Lower lobe of right lung (tissue), 2 donors: ENCODE measurements at regions not wholly inside any gene's neighbourhood (a gene's known extent, or its start where the extent isn't known, plus 50 kb on each side); places are given as distances from the start of the nearest gene placed in this dataset.

Experiments used
- ATAC-seq, 2 donors: fragments of 200-7000 bp; cut with Tn5 transposase; one replicate each; pipeline ENCODE4 v1.9.1; 2020 to 2022; ENCODE audit warnings: mild to moderate bottlenecking in 2 of 2, moderate library complexity in 2 of 2
- DNase-seq: peaks from one replicate; pipeline ENCODE4 v3.0.0-alpha.2; 2020
- H3K27ac ChIP-seq: fragments of 200-600 bp; one replicate; pipeline ENCODE4 v1.8.0; 2022
- H3K27me3 ChIP-seq: fragments of 200-600 bp; one replicate; pipeline ENCODE4 v1.8.0; 2022; ENCODE audit warnings: low read depth
- H3K36me3 ChIP-seq: fragments of 200-600 bp; one replicate; pipeline ENCODE4 v1.8.0; 2022; ENCODE audit warnings: mild to moderate bottlenecking
- H3K4me1 ChIP-seq: fragments of 200-600 bp; one replicate; pipeline ENCODE4 v1.8.0; 2022
- H3K4me3 ChIP-seq: fragments of 200-600 bp; one replicate; pipeline ENCODE4 v1.8.0; 2022; ENCODE audit warnings: mild to moderate bottlenecking
- H3K9me3 ChIP-seq: fragments of 200-600 bp; one replicate; pipeline ENCODE4 v1.8.0; 2022
- intact Hi-C: fragments of 100-400 bp; cut with DNase I; formaldehyde crosslinking; loops from one replicate; pipeline ENCODE4 v1.11.0; 2022
- TF ChIP-seq, protein P1 (sequence below): fragments of 200-600 bp; IDR thresholded peaks from one replicate; pipeline ENCODE4 v1.8.0; 2022; ENCODE audit warnings: antibody characterized with exemption, mild to moderate bottlenecking
- donor health status: DM: no; HTN: yes; CAD: no; lungs with severe emphysema.

DNA sequence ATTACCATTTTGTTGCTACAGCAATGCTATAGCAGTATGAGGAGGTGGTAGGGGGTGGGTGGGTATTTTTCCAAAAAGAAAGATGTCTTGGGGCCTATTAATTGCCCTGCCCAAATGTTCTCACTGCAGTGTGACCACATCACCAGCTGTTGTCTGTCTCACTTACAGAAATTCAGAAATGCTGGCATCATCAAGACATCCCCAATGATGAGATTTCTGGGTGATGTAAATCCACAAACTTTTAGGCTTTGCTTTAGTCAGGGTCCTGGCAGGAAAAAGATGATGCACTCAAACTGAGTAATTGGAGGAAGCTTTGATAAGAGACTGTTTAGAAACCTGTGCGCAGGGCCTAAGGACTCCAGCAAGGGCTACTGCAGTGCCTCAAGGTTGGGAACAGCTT is 56.2 kb upstream of the OPN4 start:
- no peak for ATAC-seq
- Histone ChIP-seq H3K4me3 (no peak overlapping the region), H3K27ac (no peak overlapping the region), H3K4me1 (no peaks in the 10 kb centered on the region), H3K27me3 (no peaks in the 10 kb centered on the region), H3K36me3 (no peaks in the 10 kb centered on the region), H3K9me3 (no peaks in the 10 kb centered on the region)
- TF ChIP-seq, protein P1, sequence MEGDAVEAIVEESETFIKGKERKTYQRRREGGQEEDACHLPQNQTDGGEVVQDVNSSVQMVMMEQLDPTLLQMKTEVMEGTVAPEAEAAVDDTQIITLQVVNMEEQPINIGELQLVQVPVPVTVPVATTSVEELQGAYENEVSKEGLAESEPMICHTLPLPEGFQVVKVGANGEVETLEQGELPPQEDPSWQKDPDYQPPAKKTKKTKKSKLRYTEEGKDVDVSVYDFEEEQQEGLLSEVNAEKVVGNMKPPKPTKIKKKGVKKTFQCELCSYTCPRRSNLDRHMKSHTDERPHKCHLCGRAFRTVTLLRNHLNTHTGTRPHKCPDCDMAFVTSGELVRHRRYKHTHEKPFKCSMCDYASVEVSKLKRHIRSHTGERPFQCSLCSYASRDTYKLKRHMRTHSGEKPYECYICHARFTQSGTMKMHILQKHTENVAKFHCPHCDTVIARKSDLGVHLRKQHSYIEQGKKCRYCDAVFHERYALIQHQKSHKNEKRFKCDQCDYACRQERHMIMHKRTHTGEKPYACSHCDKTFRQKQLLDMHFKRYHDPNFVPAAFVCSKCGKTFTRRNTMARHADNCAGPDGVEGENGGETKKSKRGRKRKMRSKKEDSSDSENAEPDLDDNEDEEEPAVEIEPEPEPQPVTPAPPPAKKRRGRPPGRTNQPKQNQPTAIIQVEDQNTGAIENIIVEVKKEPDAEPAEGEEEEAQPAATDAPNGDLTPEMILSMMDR: no peak
- intact Hi-C loops: no loop called here
- no peak for DNase-seq

DNA sequence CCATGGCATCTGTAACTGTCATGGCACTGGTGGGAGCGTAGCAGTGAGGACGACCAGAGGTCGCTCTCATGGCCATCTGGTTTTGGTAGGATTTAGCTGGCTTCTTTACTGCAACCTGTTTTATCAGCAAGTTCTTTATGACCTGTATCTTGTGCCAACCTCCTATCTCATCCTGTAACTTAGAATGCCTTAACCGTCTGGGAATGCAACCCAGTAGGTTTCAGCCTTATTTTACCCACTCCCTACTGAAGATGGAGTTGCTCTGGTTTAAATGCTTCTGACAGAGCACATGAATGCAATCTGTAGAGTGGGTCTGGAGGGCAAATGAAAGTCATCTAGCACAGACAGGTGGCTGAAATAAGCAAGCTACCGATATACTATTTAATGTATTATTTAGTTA is 55.3 kb upstream of the OPN4 start:
- ATAC-seq: no peak
- H3K9me3 ChIP-seq: no peaks in the 10 kb centered on the region
- intact Hi-C loops: no loop called here
- TF ChIP-seq, protein P1: no peak
- no peak for DNase-seq
- H3K36me3 ChIP-seq: no peaks in the 10 kb centered on the region
- no peak overlapping the region for H3K27ac ChIP-seq
- H3K4me3 ChIP-seq: no peak overlapping the region
- H3K27me3 ChIP-seq: no peaks in the 10 kb centered on the region
- no peaks in the 10 kb centered on the region for H3K4me1 ChIP-seq

DNA sequence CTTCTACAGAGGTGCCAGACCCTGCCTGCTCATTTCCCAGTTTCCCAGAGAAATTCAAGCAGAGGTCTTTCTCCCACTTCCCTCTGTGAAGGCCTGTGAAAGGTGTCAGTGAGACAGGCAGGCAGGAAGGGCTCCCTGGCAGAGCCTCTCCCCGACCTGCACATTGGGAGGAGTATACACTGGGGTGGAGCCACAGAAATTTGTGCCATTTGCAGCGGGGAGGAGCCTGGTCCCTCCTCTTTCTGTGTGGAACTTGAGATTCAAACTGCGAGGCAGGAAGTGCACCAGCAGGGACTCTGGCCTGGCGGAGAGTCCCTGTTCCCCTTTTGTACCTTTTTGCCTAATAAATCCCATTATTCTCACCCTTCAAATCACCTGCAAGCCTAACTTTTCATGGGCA is 54.6 kb upstream of the OPN4 start:
- Histone ChIP-seq H3K36me3 (no peaks in the 10 kb centered on the region), H3K4me1 (no peaks in the 10 kb centered on the region), H3K4me3 (no peak overlapping the region), H3K27me3 (no peaks in the 10 kb centered on the region), H3K9me3 (no peaks in the 10 kb centered on the region), H3K27ac (no peak overlapping the region)
- ATAC-seq (peak; percentile 54 to 59), DNase-seq (no peak)
- TF ChIP-seq, protein P1: no peak
- intact Hi-C loops: no loop called here

DNA sequence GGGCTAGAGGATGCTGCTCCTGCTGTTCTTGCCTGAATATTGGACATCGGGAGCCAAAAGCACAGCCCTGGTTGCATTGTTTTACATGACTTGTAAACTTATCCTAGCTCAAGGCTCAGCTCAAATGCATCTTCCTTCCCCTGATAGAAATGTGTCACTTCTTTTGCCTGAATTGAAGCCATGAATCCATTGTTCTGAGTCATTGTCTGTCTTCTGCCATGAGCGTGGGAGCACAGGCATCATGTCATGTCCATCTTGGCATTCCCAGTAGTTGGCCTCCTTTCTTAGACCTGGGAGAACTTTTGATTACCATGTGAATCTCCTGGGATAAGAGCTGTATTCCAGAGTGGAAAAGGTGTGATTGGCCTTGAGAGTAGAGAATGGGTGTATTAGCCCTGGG is 54.1 kb upstream of the OPN4 start:
- Histone ChIP-seq H3K36me3 (no peaks in the 10 kb centered on the region), H3K9me3 (no peaks in the 10 kb centered on the region), H3K27me3 (no peaks in the 10 kb centered on the region), H3K27ac (no peak overlapping the region), H3K4me1 (no peaks in the 10 kb centered on the region), H3K4me3 (no peak overlapping the region)
- TF ChIP-seq, protein P1: no peak
- DNase-seq (no peak), ATAC-seq (no peak)
- intact Hi-C loops: no loop called here

DNA sequence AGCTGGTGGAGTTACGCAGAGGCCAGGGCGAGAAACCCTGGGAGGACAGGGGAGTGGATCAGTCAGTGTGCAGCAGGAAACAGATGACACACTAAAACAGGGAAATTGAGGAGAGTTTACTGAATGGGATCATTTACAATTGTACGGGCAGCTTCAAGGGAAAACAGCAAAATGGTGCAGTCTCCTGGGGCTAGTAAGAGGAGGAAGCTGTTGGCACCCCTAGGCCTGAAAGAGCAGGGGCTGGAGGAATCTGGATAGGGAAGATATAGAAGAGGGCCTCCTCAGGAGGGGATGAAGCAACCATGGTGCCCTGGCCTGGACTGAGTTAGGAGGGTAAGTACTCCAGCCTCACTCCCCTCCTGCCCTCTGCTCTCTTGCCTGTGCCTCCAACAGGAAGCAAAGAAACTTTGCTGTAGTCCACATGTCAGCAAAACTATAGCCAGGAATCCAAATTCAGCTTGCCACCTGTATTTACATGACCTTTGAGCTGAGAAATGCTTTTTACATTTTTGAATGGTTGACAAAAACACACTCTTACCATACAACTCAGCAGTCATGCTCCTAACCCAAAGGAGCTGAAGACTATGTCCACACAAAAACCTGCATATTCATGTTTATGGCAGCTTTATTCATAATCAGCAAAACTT is 52.3 kb upstream of the OPN4 start:
- H3K27ac ChIP-seq: no peak overlapping the region
- H3K4me3 ChIP-seq: no peak overlapping the region
- intact Hi-C loops: no loop called here
- no peaks in the 10 kb centered on the region for H3K4me1 ChIP-seq
- no peaks in the 10 kb centered on the region for H3K27me3 ChIP-seq
- TF ChIP-seq, protein P1: no peak
- ATAC-seq (peak in 1 of 2 donors; percentile 32), DNase-seq (no peak)
- H3K9me3 ChIP-seq: no peaks in the 10 kb centered on the region
- no peaks in the 10 kb centered on the region for H3K36me3 ChIP-seq

DNA sequence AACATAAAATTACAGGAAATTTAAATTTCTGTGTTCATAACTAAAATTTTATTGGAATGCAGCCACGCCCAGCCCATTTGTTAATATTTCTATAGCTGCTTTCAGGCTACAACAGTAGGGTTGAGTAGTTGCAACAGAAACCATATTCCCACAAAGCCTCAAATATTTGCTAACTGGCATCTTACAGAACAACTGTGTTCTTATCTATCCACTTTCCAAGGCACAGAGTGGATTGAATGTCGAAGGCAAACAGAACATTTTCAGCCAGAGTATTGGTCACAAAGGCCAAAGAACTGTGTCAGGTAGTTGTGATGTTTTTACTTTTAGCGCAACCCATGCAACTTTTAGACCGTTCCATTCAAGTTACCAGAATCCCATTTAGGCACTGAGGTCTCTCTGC is 51.1 kb upstream of the OPN4 start:
- H3K27me3 ChIP-seq: no peaks in the 10 kb centered on the region
- DNase-seq (no peak), ATAC-seq (peak; percentile 51 to 72)
- TF ChIP-seq, protein P1: no peak
- no peaks in the 10 kb centered on the region for H3K4me1 ChIP-seq
- no peak overlapping the region for H3K27ac ChIP-seq
- H3K36me3 ChIP-seq: no peaks in the 10 kb centered on the region
- intact Hi-C loops: no loop called here
- H3K9me3 ChIP-seq: no peaks in the 10 kb centered on the region
- no peak overlapping the region for H3K4me3 ChIP-seq
